ENCODE measurements at regions not wholly inside any gene's neighbourhood (a gene's known extent, or its start where the extent isn't known, plus 50 kb on each side); places are given as distances from the start of the nearest gene placed in this dataset.

DNA sequence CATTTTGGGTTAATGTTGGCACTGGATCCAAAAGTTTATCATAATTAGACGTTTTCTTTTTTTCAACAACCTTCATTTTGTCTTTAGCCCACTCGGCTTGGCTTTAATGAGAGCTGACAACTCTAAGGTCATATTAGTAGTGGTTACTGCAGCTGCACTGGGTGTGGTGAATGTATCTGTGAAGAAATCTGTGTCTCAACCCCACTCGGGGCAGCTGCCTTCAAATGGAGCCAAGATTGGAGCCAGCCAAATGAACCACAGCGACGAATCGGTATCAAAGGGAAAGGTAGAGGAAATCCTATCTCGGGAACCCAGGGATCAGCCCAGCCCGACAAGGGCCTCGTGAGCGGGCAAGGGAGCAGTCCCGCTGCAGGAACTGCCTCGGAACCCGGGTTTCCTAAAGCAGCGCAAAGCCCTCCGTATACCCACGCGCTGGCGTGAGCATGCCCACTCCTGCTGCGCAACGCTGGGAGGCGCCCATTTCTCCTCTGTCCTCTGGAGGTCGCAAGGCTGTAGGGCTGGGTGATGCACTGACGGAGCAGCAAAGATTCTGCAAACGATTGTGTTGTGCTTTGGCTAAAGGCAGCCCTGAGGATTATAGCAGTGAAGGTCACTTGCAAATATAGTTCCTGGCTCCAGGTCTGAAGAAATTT is 98.7 kb upstream of the MBL2 start:
- no peak overlapping the region for H3K4me3 Mint-ChIP-seq
- intact Hi-C loops (cut with micrococcal nuclease): no loop called here
- no peak for ATAC-seq
- no peaks in the 10 kb centered on the region for H3K27me3 Mint-ChIP-seq
- TF ChIP-seq, protein P1, sequence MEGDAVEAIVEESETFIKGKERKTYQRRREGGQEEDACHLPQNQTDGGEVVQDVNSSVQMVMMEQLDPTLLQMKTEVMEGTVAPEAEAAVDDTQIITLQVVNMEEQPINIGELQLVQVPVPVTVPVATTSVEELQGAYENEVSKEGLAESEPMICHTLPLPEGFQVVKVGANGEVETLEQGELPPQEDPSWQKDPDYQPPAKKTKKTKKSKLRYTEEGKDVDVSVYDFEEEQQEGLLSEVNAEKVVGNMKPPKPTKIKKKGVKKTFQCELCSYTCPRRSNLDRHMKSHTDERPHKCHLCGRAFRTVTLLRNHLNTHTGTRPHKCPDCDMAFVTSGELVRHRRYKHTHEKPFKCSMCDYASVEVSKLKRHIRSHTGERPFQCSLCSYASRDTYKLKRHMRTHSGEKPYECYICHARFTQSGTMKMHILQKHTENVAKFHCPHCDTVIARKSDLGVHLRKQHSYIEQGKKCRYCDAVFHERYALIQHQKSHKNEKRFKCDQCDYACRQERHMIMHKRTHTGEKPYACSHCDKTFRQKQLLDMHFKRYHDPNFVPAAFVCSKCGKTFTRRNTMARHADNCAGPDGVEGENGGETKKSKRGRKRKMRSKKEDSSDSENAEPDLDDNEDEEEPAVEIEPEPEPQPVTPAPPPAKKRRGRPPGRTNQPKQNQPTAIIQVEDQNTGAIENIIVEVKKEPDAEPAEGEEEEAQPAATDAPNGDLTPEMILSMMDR (IDR thresholded peaks at IDR 0.05): no peak
- CTCF ChIA-PET: no interaction called here
- POLR2A ChIA-PET: no interaction called here
- no peak for DNase-seq
- no peaks in the 10 kb centered on the region for H3K36me3 Mint-ChIP-seq (ENCODE audit: low read depth)
- no peak overlapping the region for H3K27ac Mint-ChIP-seq
- H3K9me3 Mint-ChIP-seq: peaks cover 5% of the 10 kb centered on the region
- no peaks in the 10 kb centered on the region for H3K4me1 Mint-ChIP-seq (ENCODE audit: low read depth)

DNA sequence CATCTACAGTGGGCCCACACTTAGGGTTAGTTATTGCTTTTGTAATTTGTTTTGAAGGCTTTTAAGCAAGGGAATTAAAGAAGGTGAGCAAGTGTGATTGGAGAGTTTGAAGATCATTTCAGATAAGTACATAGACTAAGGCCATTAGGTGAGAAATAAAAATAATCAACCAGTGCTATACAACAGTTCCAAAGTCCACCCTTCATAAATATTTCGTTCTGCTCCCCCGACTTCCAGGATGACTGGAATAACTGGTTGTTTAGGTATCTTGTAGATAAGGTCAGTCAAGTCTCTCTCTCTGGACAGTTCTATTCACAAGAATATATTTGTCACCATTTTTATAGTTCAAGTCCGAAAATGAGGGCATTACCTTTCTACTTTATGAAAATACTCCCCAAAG is 98.0 kb upstream of the MBL2 start:
- Mint-ChIP-seq H3K27ac (no peak overlapping the region), H3K9me3 (peaks cover 5% of the 10 kb centered on the region), H3K36me3 (ENCODE audit: low read depth) (no peaks in the 10 kb centered on the region), H3K27me3 (no peaks in the 10 kb centered on the region), H3K4me3 (no peak overlapping the region), H3K4me1 (ENCODE audit: low read depth) (no peaks in the 10 kb centered on the region)
- ATAC-seq (no peak), DNase-seq (no peak)
- ChIA-PET POLR2A (no interaction called here), CTCF (no interaction called here)
- TF ChIP-seq, protein P1 (IDR thresholded peaks at IDR 0.05): no peak
- intact Hi-C loops (cut with micrococcal nuclease): no loop called here

DNA sequence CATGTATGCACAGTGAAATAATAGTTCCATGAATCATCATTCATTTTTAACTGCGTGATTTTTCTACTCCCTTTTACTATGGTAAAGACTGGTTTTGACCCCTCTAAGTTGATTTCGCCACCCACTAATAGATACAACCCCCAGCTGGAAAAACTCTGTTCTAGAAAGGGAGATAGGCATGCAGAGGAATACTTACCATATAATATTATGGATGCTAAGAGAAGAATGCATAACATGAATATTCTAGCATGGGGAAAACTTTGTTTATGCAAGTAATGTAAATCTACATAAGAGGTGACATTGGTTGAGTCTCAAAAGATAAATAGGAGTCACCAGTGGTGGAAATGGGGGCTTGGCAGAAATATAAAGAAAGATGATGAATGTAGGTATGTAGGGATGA is 97.3 kb upstream of the MBL2 start:
- H3K27ac Mint-ChIP-seq: no peak overlapping the region
- intact Hi-C loops (cut with micrococcal nuclease): no loop called here
- DNase-seq: no peak
- no peak for ATAC-seq
- H3K4me3 Mint-ChIP-seq: no peak overlapping the region
- H3K27me3 Mint-ChIP-seq: no peaks in the 10 kb centered on the region
- POLR2A ChIA-PET: no interaction called here
- TF ChIP-seq, protein P1 (IDR thresholded peaks at IDR 0.05): no peak
- no peaks in the 10 kb centered on the region for H3K36me3 Mint-ChIP-seq (ENCODE audit: low read depth)
- CTCF ChIA-PET: no interaction called here
- H3K4me1 Mint-ChIP-seq (ENCODE audit: low read depth): no peaks in the 10 kb centered on the region
- peaks cover 5% of the 10 kb centered on the region for H3K9me3 Mint-ChIP-seq

GRCh38 chr10:52865213-52865612 is 92.6 kb upstream of the MBL2 start:
- no peak for ATAC-seq
- CTCF ChIA-PET: no interaction called here
- no peaks in the 10 kb centered on the region for H3K4me1 Mint-ChIP-seq (ENCODE audit: low read depth)

More at GRCh38 chr10:52865213-52865612, 92.6 kb upstream of the MBL2 start:
- Mint-ChIP-seq H3K27ac (no peak overlapping the region), H3K9me3 (peaks cover 7% of the 10 kb centered on the region), H3K27me3 (no peaks in the 10 kb centered on the region), H3K4me3 (no peak overlapping the region), H3K36me3 (ENCODE audit: low read depth) (no peaks in the 10 kb centered on the region)
- POLR2A ChIA-PET: no interaction called here
- intact Hi-C loops (cut with micrococcal nuclease): no loop called here
- no peak for DNase-seq
- TF ChIP-seq, protein P1 (IDR thresholded peaks at IDR 0.05): no peak
